ENCODE measurements at regions not wholly inside any gene's neighbourhood (a gene's known extent, or its start where the extent isn't known, plus 50 kb on each side); places are given as distances from the start of the nearest gene placed in this dataset.

DNA sequence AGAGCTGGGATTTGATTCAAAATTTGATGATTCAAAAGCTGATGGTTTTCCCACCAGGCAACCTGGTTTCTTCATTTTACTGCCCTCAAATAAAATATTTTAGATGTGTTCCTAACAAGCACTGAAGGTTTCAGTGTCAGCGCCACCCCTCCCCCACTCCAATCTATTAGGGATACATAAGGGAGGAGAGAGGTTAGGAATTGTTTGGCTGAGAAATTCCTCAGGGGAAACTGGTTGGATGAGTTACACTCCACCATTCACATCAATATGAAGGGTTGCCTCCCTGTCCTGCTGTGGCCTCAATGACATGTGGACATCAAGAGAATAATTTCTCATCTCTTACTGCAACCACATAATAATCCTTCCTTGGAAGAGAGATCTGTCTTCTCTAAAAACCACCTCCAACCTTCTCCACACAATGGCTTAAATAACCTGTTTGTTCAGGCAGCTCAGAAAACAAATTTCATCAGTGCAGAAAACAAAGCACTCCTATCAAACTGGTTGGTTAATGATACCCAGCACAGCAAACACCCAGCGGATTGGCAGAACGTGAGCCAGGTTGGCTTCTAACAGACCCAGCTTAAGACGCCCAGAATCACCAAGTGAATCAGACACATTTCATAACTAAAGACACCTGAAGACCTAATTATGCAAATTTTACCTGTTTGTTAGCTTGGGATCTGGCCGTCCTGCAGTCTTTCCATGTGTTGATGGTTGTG lies 136.0 kb upstream of the SGK1 start:
- no peak for DNase-seq (ENCODE audit: low read depth)

DNA sequence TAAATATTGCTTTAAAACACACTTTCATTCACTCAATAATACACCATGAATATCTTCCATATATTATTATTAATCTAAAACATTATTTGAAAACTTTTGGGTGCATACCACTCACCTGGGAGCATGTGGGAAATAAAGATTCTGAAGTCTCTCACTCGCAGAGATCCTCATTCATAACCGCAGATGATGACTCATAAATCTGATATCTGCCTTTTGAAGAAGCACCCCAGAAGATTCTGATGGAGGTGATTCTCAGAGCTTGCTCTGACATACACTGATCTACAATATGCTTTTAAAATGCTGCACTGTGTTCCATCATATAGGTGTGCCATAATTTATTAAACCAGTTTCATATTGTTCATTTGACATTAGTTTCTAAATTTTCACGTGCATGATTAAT lies 135.0 kb upstream of the SGK1 start:
- DNase-seq (ENCODE audit: low read depth): no peak

DNA sequence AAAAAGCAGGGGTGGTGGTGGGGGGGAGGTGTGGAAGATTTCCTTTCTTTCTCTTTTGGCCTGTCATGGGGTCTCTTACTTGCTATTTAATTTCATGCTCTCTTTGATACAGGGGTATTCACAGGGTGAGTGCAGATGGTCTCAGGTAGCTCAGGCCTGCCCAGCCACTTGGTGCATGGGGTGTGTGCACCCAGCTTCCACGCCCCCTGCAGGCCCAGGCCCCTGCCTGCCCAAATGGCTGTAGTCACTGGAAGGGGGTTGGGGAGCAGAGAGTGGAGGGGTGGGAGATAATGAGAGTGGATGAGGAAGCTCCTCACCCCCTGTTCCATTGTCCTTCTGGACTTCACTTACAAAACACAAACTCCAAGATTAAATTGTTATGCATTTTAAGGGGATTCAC lies 133.6 kb upstream of the SGK1 start:
- DNase-seq (ENCODE audit: low read depth): no peak

- DNase-seq (ENCODE audit: low read depth): no peak
These were observed 131.9 kb upstream of the SGK1 start for GRCh38 chr6:134449781-134450180.

- DNase-seq (ENCODE audit: low read depth): no peak
These were observed 131.1 kb upstream of the SGK1 start for GRCh38 chr6:134449004-134449403.

DNA sequence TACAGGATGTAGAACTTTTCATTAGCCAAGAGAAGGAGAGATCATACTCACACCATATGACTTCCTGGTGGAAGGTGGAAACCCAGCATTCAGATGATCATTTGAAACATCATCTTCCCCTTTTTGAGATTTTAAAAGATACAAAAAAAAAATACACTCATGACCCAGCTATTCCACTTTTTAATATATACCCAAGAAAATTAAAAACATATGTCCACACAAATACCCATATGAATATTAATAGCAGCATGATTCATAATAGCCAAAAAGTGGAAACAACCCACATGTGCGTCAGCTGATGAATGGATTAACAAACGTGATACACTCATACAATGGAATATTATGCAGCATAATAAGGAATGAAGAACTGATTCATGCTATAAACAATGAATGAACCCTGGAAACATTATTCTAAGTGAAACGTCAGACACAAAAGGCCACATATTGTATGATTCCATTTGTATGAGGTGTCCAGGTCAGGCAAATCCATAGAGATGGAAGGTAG lies 130.0 kb upstream of the SGK1 start:
- DNase-seq (ENCODE audit: low read depth): no peak

DNA sequence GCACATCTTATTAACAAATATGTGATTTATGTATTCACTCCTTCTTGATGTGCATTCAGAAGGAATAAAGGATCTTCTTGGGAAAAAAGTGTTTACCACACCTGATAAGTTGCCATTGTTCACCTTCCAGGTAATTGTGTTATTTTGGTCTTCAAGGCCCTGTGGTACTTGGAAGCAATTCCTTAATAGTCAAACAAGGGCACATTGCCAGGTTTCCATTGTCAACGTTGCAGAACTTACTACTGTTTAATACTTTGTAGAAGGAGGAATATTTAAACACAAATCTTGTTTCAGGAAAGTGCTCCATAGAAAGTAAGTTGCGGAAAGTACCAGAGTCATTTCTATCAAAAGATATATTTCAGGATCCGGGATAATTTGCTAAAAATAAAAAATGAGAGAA lies 129.5 kb upstream of the SGK1 start:
- no peak for DNase-seq (ENCODE audit: low read depth)

- DNase-seq (ENCODE audit: low read depth): no peak
These were observed 129.0 kb upstream of the SGK1 start for GRCh38 chr6:134446896-134447295.

- no peak for DNase-seq (ENCODE audit: low read depth)
These were observed 128.4 kb upstream of the SGK1 start for GRCh38 chr6:134446218-134446848.

- DNase-seq (ENCODE audit: low read depth): no peak
These were observed 125.1 kb upstream of the SGK1 start for GRCh38 chr6:134443009-134443408.

GRCh38 chr6:134442073-134442472 lies 124.2 kb upstream of the SGK1 start:
- DNase-seq (ENCODE audit: low read depth): no peak

DNA sequence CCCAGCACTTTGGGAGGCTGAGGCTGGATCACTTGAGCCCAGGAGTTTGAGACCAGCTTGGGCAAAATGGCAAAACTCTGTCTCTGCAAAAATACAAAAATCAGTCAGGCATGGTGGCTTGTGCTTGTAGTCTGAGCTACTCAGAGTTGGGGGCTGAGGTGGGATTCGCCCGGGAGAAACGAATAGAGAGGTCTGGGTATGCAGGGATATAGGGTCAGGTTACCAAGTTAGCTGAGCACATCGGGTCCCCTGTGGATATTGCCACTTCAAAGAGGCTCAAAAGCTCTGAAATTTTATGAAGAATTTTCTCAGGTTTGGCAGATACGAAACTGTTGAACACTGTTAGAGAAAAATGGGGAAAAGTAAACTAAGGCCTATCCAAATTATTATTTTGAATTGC lies 120.9 kb upstream of the SGK1 start:
- no peak for DNase-seq (ENCODE audit: low read depth)

DNA sequence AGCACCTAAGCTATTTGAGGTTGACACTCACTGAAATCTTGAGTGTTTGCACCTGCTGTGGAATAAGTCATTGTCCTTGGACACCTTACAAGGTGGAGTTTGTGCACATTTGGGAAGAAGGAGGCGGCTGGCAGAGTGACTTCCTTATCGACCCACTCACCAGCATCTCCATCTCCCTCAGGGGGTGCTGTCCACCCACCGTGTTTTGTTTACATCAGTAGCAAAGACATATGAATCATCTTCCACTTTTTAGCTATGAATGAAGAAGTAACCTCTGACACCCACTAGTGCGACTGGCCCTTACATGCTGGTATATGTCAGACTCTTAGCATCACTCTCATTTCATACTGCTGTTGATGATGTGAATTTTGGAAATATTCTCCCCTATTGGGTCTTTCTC lies 119.5 kb upstream of the SGK1 start:
- DNase-seq (ENCODE audit: low read depth): peak; percentile 18

- no peak for DNase-seq (ENCODE audit: low read depth)
These were observed 119.0 kb upstream of the SGK1 start for GRCh38 chr6:134436950-134437349.

DNA sequence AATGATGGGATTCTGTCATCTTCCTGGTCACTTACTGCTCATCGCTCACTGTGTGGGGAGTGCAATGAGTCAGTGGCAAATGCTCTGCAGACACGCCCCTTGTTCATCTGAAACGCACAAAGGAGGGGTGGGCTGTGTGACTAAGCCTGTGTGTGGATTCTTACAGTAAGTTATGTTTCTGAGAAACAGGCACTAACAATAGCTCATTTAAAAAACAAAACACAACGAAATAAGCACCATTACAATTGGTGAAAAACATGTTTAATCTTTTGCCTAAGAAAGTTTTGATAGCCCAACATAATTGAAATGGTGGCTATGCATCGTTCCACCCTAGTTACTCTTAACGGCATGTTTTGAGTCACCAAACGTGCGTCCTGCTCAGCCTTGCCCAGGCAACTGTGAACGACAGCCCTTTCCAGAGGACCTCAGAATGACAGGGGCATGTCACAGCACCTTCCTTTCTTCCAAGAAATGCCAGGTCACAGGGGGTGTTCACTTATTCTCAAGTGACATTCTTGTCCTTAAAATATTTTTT lies 118.4 kb upstream of the SGK1 start:
- peak; percentile 58 for DNase-seq (ENCODE audit: low read depth)

GRCh38 chr6:134435814-134436280 lies 117.9 kb upstream of the SGK1 start:
- DNase-seq (ENCODE audit: low read depth): no peak

GRCh38 chr6:134434019-134434942 lies 116.4 kb upstream of the SGK1 start:
- no peak for DNase-seq (ENCODE audit: low read depth)

DNA sequence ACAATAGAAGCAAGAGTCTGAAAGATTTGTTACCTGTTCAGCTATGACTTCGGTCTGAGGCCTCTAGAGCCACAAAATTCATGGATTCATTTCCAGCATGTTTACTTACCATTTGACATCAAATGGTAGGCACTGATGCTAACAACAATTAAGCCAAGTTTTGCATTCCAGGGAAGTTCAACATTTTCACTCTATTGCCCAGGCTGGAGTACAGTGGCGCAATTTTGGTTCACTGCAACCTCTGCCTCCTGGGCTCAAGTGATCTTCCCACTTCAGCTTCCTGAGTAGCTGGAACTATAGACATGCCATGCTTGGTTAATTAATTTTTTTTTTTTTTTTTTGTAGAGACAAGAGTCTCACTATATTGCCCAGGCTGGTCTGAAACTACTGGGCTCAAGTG lies 114.1 kb upstream of the SGK1 start:
- no peak for DNase-seq (ENCODE audit: low read depth)

DNA sequence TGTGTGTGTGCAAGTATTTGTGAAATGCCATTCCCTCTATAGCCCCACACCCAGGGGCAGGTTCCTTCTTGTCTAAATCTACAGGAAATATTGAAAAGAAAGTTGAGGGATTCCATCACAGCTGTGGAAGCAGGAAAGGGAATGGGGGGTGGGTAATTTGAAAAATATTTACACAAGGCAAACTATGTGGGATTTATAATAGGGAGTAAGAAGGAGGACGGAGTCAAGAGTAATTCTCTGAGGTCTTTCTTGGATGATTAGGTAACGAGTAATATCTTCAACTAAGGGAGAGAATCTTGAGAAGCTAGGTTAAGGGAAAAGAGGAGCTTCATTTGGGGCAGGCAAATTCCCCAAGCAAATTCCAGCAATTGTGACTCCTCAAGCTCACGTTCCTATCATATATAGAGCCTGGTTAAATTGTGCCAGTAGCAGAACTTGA lies 113.5 kb upstream of the SGK1 start:
- DNase-seq (ENCODE audit: low read depth): no peak

- no peak for DNase-seq (ENCODE audit: low read depth)
These were observed 112.0 kb upstream of the SGK1 start for GRCh38 chr6:134429861-134430380.

DNA sequence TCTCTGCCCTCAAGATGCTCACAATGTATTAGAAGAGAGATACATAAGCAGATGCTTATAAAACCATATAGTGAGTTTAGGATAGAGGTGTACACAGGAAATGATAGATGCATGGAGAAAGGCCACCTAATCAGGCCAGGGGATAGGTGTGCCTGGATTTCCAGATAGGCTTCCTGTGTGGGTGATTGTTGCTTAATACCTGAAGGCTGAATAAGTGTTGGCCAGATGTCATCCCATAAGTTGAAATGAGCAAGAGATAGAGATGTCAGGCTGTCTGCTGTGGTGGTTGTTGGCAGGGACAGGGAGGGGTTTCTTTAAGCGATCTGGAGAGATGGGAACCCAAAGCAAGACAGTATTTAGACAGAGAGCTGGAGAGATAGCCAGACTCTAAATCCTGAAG lies 109.8 kb upstream of the SGK1 start:
- DNase-seq (ENCODE audit: low read depth): no peak

DNA sequence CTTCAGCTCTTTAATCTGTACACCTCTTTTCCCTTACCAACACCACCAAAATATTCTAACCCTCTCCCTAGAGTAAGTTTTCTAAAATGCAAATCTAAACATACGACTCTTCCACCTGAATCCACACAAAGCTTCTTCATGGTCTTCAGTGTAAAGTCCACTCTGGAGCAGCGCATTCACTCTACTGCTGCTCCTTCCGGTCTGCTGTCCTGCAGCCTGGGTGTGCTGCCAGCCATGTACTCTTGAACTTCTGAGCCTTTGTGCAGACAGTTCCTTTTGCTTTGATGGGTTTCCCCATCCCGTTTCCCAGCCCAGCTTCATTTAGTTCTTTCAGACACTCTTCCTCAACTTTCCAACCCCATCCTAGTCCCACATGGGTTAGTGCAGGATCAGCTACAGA lies 108.7 kb upstream of the SGK1 start:
- no peak for DNase-seq (ENCODE audit: low read depth)

Measured in activated T-cell treated with anti-CD3 and anti-CD28 coated beads for 48 hours (primary cell).